ENCODE measurements at regions not wholly inside any gene's neighbourhood (a gene's known extent, or its start where the extent isn't known, plus 50 kb on each side); places are given as distances from the start of the nearest gene placed in this dataset.

DNA sequence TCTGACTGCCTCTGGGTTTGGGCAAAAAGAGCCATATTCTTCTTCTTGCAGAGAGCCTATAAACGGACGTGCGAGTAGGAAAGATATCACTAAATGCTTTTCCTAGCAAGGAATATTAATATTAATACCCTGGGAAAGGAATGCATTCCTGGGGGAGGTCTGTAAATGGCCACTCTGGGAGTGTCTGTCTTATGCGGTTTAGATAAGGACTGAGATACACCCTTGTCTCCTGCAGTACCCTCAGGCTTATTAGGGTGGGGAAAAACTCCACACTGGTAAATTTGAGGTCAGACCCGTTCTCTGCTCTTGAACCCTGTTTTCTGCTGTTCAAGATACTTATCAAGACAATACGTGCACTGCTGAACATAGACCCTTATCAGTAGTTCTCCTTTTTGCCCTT, 763.8 kb downstream of the SLITRK5 start:
- no peak for TF ChIP-seq POLR2AphosphoS5 (IDR thresholded peaks at IDR 0.05; ENCODE audit: borderline replicate concordance, low read depth, low read length)
- TF ChIP-seq EZH2 (IDR thresholded peaks at IDR 0.05): no peak
